NAMALWA (cell line): ENCODE measurements at regions not wholly inside any gene's neighbourhood (a gene's known extent, or its start where the extent isn't known, plus 50 kb on each side); places are given as distances from the start of the nearest gene placed in this dataset.

ENCODE experiments used
- DNase-seq: peaks from one replicate; pipeline ENCODE4 v3.0.0-alpha.2; 2015; ENCODE audit warnings: low spot score

DNA sequence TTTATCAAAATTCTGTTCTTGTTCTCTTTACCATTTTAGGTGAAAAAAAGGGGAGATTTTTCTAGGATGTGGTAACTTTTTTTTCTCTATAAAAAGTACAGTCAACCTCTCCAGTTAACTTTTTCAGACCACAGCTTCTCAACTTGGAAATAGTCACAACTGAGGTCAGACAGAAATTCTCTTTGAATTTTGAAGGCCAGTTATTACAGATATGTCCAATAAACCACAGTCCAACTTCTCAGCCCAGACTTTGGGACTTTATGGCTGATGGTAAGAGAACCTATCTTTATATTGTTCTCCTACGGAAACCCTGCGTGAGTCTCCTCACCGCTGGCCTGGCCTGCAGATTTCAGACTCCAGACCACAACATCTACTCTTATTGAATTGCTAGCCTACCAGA lies 176.7 kb downstream of the DACT1 start:
- DNase-seq, result no peak

DNA sequence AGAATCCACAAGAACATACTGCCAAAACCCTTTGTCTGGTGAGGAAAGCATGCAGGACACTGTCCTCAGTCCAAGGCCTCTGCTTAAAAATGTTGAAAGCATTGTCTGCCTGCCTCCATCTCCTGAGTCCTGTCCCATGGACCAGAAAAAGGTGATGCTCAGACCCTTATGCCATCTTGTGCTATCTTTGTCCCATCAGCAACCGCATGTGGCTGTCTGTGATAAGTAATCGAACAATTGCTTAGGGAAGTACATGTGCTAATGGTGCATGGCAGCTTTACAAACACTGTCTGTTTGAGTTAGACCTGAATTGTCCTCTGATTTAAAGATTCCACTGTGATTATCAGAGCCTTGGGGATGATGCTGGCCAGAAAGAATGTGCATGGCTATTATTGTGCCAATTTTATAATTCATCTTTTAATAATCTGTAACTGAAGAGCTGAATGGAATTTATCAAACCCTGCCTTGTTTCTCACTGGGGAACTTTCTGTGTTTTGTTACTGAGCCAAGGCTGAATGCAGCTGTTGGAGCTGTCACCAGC lies 177.5 kb downstream of the DACT1 start:
- no peak for DNase-seq

DNA sequence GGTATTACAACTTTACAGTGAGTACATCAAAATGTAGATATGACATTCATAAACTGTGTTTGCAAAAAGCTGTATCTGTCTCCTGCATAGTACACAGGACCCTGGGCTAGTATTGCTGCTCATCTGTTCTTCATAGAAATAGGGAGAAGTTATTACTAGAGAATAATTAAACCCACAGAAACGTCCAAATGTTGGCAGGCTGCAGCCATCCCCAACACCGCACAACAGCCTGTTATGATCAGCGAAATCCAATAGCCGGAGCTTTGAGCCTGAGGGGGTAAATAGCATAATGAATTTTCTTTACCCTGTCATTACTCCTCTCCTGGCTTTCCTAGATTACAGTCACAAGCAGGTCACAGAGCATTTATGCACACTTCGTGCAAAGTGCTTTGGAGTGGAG lies 178.0 kb downstream of the DACT1 start:
- DNase-seq, result no peak

DNA sequence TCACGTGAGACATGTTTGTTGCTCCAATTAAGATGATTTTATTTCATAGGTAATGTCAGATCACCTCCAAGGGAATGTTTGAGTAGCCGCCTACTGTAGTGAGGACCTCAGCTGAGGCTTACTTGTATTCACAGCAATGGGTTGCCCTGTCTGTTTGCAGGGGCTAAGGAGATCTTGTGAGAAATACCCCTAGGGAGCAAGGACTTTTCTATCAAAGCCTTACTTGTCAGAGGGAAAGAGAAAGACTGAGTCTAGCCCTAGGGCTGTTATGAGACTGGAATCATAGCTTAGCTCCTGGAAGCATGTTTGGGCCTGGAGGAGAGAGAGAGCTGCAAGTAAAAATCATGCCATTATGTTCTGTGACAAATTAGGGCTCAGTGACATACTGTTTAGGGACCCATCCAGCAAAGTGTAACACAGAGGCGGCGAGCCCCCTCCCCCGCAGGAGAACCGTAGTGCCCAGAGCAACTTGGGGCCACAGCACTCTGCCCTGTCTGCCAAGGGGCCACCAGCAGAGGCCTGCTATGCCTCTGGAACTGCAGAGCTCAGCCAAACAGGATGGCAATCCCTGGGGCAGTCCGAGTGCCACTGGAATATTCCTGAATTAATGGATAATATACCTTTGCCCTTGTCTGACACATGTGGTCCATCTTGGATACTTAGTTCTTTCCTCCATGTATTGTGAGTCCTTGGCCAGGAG lies 178.8 kb downstream of the DACT1 start:
- no peak for DNase-seq

DNA sequence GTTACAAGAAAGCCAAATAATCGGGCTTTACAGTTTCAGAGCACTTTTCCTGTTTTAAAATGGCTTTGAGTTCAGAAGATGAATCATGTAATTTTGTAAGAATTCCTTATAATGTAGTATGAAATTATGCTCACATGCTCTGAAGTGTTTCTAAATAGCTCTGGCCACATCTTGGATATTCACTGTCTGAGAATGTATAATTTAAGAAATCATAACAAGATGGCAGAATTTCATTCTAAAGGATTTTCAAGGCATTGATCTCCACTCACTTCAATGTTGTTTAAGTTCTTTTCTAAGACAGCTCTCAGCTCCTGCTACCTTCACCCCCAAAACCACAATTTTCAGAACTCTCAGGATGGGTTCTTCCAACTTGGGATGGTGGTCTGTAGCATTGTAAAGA lies 180.1 kb downstream of the DACT1 start:
- no peak for DNase-seq

DNA sequence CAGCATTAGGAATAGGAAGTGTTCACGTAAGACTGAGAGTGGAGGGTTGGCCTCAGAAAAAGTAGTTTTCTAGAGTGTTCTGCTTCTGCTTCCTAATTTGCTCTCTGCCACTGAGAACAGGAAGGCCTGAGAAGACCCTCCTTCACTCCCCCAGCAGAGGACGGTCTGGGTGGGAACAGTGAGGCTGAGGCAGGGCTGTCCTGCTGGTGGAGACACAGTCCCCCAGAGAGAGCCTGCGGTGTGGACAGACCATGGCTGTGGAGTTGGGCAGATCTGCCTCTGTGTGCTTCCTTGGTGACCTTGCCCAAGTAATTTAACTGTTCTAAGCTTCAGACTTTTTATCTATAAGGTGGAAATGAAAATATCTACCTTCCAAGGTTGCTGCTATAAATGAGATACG lies 182.3 kb downstream of the DACT1 start:
- no peak for DNase-seq

DNA sequence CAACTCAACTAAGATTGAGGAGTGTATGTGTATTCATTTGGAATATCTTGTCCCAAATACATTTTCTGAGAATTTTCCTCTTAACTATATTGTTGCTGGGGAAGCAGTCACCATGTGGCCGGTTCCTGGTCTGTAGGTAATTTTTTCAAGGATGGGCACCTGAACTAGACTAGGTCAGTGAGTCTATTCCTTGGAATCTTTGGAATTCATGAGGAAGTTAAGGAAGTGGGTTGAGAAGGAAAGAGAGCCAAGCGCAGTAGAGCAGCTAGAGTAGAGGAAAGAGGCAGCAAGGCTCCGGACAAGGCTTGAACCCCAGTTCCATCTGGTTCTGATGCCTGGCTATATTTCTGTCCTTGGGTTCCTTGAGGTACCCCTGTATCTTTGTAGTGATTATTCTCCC lies 183.7 kb downstream of the DACT1 start:
- no peak for DNase-seq

DNA sequence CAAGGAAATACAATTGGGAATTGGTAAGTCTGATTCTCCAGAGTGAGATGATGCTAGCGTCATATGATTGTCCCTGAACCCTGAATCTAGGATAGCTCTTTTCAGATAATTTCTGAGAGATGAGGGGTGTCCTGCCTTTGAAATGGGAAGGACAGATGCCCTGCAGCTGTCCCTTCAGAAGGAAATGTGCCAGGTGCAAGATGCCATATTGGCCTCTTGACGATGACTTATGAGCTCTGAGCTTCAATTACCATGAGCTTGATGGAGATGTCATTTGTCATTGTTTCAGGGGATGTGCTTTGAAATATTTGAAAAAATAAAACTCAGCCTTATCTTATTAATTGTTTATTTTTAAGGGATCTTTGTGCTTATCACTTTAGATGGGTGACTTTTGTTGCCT lies 185.1 kb downstream of the DACT1 start:
- no peak for DNase-seq

DNA sequence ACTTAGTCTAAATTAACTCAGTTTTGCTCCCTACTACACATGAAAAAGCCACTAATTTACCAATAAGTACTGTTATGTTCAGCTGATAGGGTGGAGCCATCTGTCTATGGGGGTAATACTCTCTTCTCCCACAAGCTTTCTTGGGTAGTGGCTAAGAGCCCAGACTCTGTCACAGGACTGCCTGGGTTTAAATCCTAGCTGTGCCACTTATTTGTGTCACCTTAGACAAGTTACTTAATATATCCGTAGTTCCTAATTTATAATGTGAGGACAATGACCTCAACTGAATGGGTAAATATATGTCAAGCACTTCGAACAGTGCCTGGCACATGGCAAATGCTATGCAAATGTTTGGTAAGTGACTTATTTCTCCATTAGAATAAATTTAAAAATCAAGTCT lies 185.6 kb downstream of the DACT1 start:
- DNase-seq, result no peak

DNA sequence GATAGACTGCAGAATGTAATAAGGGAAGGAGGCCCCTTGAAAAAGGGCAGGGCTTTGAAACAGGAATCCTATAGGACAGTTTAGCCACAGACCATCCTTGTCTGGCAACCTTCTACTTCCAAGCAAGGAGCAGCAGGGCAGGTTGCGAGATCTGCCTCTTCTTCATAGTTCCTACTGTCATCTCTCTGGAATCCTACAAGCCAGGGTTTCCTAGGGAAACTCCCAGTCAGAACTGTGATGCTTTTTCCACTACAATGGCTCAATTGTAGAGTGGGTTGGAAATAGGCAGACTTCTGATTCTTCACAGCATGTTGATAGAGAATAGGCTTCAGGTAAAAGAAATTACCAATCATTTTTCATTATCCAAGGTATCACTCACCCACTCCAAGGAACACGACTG lies 186.3 kb downstream of the DACT1 start:
- DNase-seq, result no peak

DNA sequence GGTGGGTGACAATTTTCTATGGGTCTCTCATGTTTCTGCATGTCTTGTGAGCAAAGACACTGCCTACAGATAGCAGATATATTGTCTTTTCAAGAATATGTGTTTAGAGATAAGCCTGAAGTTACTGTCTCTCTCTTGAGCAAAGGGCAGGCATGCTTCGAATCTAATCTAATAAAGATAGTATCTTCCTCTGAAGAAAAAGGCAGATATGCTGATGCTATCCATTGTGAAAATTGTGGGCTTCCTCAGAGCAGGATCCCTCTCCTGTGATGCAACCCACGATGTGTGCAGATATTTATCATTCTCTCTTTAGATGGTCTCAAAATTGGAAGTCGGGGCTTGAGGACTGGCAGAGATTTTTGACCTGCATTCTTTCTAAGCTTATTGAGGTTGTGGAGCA lies 187.0 kb downstream of the DACT1 start:
- no peak for DNase-seq

DNA sequence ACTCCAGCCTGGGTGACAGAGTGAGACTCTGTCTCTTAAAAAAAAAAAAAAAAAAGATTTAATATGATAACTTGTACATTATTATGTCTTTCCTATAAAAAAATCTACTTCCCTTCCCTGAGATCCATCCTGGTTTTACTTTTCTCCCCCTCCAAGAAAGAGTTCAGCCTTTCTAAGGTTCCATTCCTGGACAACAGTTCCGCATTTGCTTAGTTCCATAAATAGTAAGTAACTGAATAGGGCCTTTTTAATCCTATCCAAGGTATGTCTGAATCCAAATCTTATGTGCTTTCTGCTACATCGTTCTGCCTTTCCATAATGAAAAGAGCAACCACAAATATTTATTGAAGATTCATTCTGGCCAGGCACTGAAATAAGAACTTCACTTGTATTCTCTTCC lies 187.8 kb downstream of the DACT1 start:
- no peak for DNase-seq

DNA sequence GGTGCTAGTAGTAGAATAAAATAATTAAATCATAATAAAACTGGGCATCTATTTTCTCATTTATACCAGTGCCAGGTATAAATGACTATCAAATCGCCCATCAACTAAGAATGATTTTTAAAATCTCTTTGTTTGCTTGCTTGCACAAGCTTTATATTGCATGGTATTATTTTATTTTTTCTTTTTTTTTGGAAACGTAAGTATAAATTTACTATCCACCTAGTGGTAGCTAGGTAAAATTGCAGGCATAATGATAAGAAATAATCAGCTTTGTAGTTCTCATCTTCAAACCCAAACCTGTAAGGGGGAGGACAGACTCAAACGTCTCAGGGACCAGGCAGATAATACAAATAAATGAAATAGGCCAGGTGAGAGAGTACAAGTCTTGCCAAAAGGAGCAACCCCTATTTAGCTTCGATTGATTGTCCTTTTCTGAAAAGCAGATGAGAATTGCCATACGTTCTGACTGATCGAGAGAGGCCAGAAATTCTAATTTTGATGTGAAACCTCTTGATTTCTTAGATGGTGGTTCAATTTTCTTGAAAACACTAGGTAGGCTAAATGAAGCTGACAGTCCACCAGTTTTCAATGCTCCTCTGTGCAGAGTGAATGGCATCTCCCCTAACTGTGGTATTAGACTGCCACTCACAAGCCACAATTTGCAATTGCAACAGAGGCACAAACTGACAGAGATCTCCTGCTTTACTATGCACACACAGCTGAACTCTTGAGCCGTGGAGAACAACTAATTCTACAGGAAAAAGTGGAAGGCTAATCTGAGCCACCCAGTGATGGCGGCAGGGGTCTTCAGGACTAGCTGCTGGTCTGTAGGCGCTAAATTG lies 189.3 kb downstream of the DACT1 start:
- peak; percentile 0 for DNase-seq

DNA sequence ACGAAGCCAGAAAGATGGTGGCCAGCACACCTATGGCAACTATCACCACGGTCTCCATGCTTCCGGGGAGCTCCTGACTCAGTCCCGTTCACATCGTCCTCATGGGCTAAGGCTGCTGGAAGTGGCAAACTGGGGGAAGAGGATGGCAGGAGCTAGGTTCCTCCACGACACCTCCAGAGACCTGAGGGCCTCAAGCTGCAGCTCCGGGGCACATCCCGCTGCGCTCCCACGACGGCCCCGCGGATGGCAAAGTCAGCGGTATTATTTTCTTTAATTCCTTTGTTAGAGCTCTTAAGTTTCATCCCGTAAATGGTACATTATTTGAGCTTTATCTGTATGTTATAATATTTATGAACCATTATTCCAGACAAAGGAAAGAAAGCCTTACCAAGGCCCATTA lies 190.5 kb downstream of the DACT1 start:
- no peak for DNase-seq

DNA sequence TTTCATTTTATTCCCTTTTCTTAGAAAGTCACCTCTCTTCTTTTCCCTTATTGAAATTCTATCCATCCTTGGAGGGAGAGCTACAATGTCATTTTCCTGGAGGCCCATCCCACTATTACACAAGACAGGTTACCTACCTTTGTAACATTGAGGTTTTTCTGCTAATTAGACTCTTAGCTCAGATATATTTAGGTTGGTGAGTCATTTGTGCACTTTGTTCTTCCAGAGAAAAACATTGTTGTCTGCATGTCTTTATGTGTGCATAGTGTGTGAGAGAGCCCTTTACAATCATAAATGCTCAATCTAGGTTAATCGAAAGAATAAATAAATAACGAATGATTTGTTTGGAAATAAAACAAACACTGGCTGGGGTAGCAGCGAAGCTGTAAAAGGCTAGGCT lies 191.8 kb downstream of the DACT1 start:
- DNase-seq, result no peak

DNA sequence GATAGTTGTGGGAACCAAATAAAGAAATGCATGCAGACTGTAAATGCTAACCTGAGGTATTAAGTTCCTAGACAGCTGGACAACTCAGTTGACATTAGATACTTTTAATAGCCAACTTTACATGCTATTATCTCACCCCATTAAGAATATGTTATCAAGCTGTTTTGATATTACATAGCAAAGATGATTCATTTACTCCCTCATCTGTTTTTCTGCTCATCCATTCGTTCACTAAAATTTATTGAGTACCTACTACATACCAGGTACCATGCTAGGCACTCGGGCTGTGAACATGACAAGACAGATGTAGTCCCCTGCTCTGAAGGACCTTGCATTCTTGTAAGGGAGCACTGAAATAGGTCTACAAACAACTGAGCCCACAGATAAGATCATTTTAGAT lies 192.4 kb downstream of the DACT1 start:
- no peak for DNase-seq

DNA sequence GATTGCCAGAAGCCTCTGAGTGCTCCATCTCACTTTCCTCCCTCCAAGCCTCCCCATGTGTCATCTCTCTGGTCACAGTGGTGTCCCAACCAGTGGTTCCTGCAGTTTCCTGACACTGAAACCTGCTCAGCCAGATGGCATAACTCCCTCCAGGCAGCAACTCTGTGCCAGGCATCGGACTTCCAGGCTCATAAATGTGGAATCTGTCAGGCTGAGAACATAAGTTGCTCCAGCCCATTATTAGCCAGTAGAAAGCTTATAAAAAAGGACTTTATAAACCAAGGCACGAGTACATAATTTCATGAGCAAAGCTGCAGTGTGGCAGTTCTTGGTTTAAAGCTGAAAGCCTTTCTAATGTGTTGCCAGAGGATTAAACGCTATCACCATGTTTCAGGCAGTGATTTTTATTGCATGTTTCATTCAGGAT lies 194.3 kb downstream of the DACT1 start:
- DNase-seq, result no peak

DNA sequence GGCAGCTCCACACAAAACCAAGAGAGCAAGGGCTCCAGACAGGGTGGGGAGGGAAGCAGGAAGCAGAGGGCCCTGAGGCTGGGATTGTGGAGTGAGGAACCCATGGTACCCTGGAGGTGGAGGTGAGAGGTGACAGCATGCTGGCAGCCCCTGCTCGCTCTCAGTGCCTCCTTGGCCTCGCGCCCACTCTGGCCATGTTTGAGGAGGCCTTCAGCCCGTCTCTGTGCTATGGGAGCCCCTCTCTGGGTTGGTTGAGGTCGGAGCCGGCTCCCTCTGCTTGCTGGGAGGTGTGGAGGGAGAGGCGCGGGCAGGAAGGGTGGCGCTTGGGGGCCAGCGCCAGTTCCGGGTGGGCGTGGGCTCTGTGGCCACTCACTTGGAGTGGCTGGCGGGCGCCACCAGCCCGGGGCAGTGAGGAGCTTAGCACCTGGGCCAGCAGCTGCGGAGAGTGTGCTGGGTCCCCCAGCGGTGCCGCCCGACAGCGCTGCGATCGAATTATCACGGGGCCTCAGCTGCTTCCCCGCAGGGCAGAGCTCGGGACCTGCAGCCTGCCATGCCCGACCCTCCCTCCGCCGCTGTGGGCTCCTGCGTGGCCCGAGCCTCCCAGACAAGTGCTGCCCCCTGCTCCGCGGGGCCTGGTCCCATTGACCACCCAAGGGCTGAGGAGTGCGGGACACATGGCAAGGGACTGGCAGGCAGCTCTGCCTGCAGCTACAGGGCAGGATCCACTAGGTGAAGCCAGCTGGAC lies 196.0 kb downstream of the DACT1 start:
- DNase-seq, result no peak

DNA sequence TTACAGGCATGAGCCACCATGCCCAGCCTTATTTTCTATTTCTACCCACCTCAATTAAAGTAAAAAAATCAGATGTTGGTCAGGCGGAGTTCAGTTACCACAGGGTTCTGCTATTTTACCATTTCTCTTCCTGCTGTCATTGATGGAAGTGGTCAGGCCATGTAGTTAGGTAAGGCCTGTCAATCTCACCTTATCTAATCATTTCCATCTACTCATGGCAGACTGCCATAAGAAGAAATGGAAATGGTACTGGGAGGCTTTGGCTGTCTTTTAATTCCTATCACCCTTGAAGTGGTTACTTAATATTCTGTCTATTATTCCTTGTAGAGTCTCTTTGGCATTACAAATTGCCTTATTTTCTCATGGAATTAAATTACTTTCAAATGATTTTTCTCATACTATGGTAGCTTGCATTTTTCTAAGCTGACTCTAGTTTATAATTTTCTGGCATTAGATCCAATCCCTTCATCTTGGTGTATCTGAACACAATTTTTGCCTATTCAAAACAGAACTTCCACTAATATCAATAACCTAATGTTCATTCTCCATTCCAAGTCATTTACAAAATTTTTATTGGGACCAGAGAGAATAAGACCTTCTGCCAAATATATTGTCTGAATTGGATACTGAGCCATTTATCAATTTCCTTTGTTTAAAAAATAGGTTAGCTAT lies 198.7 kb downstream of the DACT1 start:
- DNase-seq, result no peak

DNA sequence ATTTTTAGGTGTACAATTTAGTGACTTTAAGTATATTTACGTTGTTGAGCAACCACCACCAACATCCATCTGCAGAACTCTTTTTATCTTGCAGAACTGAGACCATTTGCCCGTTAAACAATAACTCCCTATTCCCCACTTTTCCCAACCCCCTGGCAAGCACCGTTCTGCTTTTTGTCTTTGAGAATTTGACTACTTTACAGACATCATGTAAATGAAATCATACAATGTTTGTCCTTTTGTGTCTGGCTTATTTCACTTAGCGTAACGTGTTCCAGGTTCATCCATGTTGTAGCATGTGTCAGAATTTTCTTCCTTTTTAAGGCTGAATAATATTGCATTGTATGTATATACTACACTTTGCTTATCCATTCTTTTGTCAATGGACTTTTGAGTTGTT lies 201.5 kb downstream of the DACT1 start:
- DNase-seq, result no peak

DNA sequence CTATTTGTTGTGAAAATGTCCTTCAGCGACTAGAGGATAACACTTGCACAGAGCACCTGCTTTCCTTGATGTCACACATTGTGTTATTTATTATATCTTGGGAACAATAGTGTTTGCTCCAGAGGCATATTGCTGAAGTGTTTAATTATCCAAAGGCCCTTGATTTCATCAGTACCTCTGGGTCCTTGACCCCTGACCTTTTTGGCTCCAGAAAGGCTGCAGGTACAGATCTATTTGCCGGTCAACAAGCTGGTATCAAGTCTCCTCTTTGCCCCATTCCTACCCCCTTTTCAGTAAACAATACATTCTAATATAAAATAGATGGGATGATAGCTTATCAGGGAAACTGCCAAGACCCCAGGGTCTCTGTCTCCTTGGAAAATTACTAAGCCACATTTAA lies 206.8 kb downstream of the DACT1 start:
- no peak for DNase-seq
